H1 (cell line): ENCODE measurements at regions not wholly inside any gene's neighbourhood (a gene's known extent, or its start where the extent isn't known, plus 50 kb on each side); places are given as distances from the start of the nearest gene placed in this dataset.

Experiments
- ASH2L ChIP-seq: fragments of 200-600, 300-600 bp; sonication (generic); IDR thresholded peaks from one replicate; pipeline ENCODE4 v1.7.1; 2017; ENCODE audit warnings: low read length
- CTBP2 ChIP-seq: IDR thresholded peaks from 2 replicates; pipeline ENCODE4 v1.7.0; 2011; ENCODE audit warnings: borderline replicate concordance, mild to moderate bottlenecking, moderate library complexity, mixed read lengths, low read length; ENCODE audit not compliant: insufficient read depth, insufficient read length
- FOSL1 ChIP-seq: IDR thresholded peaks from 2 replicates; pipeline ENCODE4 v1.6.1; 2011; ENCODE audit warnings: mild to moderate bottlenecking, low read depth, low read length, moderate library complexity; ENCODE audit not compliant: insufficient read depth
- KDM5A ChIP-seq: fragments of 200-600 bp; IDR thresholded peaks from 2 replicates; pipeline ENCODE4 v1.7.1; 2012; ENCODE audit warnings: mild to moderate bottlenecking, low read length, inconsistent platforms, mixed read lengths
- POU5F1 ChIP-seq: IDR thresholded peaks from 2 replicates; pipeline ENCODE4 v1.6.1; 2011; ENCODE audit warnings: low read depth, mild to moderate bottlenecking, low read length, moderate library complexity
- SP2 ChIP-seq: IDR thresholded peaks from 2 replicates; pipeline ENCODE4 v1.6.1; 2012; ENCODE audit warnings: mild to moderate bottlenecking, low read length, inconsistent platforms
- SP4 ChIP-seq: IDR thresholded peaks from 2 replicates; pipeline ENCODE4 v1.6.1; 2012; ENCODE audit warnings: low read length, inconsistent platforms
- TBP ChIP-seq: IDR thresholded peaks from 2 replicates; pipeline ENCODE4 v1.6.1; 2011; ENCODE audit warnings: low read depth, low read length, improper control_type of control experiment
- TF ChIP-seq, protein P1 (sequence below): fragments of 300-600 bp; sonication (generic); IDR thresholded peaks from 2 replicates; pipeline ENCODE4 v1.7.1; 2012; ENCODE audit warnings: low read length, moderate library complexity, mild to moderate bottlenecking, inconsistent platforms; ENCODE audit not compliant: insufficient replicate concordance

DNA sequence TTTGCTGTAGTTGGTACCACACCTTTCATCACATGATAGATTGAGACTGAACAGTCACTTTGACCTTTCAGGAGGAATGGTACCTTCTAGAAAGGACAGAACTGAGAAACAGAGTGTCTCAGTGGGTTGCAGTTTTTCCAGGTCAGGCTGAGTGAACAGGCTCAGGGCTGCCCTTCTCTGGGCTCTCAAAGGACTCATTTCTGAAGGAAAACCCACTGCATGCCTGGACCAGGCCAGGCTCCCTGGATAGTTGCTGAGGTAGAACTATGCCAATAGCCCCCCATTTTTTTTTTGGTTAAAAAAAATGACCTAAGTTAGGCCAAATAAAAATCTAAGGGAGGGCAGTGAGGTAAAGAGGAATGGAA lies 148.1 kb upstream of the EGLN3 start (continued):
- TF ChIP-seq, protein P1, sequence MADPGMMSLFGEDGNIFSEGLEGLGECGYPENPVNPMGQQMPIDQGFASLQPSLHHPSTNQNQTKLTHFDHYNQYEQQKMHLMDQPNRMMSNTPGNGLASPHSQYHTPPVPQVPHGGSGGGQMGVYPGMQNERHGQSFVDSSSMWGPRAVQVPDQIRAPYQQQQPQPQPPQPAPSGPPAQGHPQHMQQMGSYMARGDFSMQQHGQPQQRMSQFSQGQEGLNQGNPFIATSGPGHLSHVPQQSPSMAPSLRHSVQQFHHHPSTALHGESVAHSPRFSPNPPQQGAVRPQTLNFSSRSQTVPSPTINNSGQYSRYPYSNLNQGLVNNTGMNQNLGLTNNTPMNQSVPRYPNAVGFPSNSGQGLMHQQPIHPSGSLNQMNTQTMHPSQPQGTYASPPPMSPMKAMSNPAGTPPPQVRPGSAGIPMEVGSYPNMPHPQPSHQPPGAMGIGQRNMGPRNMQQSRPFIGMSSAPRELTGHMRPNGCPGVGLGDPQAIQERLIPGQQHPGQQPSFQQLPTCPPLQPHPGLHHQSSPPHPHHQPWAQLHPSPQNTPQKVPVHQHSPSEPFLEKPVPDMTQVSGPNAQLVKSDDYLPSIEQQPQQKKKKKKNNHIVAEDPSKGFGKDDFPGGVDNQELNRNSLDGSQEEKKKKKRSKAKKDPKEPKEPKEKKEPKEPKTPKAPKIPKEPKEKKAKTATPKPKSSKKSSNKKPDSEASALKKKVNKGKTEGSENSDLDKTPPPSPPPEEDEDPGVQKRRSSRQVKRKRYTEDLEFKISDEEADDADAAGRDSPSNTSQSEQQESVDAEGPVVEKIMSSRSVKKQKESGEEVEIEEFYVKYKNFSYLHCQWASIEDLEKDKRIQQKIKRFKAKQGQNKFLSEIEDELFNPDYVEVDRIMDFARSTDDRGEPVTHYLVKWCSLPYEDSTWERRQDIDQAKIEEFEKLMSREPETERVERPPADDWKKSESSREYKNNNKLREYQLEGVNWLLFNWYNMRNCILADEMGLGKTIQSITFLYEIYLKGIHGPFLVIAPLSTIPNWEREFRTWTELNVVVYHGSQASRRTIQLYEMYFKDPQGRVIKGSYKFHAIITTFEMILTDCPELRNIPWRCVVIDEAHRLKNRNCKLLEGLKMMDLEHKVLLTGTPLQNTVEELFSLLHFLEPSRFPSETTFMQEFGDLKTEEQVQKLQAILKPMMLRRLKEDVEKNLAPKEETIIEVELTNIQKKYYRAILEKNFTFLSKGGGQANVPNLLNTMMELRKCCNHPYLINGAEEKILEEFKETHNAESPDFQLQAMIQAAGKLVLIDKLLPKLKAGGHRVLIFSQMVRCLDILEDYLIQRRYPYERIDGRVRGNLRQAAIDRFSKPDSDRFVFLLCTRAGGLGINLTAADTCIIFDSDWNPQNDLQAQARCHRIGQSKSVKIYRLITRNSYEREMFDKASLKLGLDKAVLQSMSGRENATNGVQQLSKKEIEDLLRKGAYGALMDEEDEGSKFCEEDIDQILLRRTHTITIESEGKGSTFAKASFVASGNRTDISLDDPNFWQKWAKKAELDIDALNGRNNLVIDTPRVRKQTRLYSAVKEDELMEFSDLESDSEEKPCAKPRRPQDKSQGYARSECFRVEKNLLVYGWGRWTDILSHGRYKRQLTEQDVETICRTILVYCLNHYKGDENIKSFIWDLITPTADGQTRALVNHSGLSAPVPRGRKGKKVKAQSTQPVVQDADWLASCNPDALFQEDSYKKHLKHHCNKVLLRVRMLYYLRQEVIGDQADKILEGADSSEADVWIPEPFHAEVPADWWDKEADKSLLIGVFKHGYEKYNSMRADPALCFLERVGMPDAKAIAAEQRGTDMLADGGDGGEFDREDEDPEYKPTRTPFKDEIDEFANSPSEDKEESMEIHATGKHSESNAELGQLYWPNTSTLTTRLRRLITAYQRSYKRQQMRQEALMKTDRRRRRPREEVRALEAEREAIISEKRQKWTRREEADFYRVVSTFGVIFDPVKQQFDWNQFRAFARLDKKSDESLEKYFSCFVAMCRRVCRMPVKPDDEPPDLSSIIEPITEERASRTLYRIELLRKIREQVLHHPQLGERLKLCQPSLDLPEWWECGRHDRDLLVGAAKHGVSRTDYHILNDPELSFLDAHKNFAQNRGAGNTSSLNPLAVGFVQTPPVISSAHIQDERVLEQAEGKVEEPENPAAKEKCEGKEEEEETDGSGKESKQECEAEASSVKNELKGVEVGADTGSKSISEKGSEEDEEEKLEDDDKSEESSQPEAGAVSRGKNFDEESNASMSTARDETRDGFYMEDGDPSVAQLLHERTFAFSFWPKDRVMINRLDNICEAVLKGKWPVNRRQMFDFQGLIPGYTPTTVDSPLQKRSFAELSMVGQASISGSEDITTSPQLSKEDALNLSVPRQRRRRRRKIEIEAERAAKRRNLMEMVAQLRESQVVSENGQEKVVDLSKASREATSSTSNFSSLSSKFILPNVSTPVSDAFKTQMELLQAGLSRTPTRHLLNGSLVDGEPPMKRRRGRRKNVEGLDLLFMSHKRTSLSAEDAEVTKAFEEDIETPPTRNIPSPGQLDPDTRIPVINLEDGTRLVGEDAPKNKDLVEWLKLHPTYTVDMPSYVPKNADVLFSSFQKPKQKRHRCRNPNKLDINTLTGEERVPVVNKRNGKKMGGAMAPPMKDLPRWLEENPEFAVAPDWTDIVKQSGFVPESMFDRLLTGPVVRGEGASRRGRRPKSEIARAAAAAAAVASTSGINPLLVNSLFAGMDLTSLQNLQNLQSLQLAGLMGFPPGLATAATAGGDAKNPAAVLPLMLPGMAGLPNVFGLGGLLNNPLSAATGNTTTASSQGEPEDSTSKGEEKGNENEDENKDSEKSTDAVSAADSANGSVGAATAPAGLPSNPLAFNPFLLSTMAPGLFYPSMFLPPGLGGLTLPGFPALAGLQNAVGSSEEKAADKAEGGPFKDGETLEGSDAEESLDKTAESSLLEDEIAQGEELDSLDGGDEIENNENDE, result no peak
- no peak for TF ChIP-seq SP2
- no peak for TF ChIP-seq POU5F1
- TF ChIP-seq TBP, result no peak
- no peak for TF ChIP-seq KDM5A
- no peak for TF ChIP-seq SP4
- no peak for TF ChIP-seq ASH2L
- TF ChIP-seq CTBP2, result no peak
- no peak for TF ChIP-seq FOSL1
